Cardiac fibroblast (primary cell): ENCODE measurements at regions not wholly inside any gene's neighbourhood (a gene's known extent, or its start where the extent isn't known, plus 50 kb on each side); places are given as distances from the start of the nearest gene placed in this dataset.

ENCODE experiments used
- DNase-seq, 2 donors: peaks; one replicate each; pipeline versions ENCODE4 v3.0.0 to v3.0.0-alpha.2; 2010; ENCODE audit warnings: low read depth in 2 of 2
- H3K4me3 ChIP-seq, 2 donors: replicated peaks in 1 of 2; 1 replicate in 1 of 2; 2 replicates in 1 of 2; pipeline ENCODE4 v1.5.1; 2011; ENCODE audit warnings: low read depth in 2 of 2, low read length in 2 of 2, mild to moderate bottlenecking in 2 of 2, moderate library complexity in 1 of 2
- TF ChIP-seq, protein P1 (sequence below): IDR thresholded peaks from one replicate; pipeline ENCODE4 v1.5.1; 2011; ENCODE audit warnings: low read depth, mild to moderate bottlenecking, low read length, inconsistent platforms

DNA sequence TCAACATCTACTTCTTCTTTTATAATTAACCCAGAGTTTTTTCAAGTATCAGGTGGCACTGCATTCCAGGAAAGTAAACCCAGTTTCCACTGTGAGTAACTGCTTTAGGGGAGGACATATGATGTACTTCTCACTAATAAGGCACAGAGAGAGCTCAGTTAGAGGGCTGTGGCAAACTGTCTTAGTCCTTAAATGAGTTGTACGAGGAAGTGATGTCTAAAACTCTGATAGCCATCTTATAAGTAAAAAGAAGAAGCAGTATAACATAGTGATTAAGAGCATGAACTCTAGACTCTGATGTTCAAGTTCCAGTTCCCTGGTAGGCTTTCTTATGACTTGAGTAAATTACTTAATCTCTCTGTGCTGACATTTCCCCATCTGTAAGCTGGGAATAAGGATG, 58.7 kb upstream of the PTGS2 start:
- H3K4me3 ChIP-seq, result no peak overlapping the region
- TF ChIP-seq, protein P1, sequence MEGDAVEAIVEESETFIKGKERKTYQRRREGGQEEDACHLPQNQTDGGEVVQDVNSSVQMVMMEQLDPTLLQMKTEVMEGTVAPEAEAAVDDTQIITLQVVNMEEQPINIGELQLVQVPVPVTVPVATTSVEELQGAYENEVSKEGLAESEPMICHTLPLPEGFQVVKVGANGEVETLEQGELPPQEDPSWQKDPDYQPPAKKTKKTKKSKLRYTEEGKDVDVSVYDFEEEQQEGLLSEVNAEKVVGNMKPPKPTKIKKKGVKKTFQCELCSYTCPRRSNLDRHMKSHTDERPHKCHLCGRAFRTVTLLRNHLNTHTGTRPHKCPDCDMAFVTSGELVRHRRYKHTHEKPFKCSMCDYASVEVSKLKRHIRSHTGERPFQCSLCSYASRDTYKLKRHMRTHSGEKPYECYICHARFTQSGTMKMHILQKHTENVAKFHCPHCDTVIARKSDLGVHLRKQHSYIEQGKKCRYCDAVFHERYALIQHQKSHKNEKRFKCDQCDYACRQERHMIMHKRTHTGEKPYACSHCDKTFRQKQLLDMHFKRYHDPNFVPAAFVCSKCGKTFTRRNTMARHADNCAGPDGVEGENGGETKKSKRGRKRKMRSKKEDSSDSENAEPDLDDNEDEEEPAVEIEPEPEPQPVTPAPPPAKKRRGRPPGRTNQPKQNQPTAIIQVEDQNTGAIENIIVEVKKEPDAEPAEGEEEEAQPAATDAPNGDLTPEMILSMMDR, result no peak
- no peak for DNase-seq

DNA sequence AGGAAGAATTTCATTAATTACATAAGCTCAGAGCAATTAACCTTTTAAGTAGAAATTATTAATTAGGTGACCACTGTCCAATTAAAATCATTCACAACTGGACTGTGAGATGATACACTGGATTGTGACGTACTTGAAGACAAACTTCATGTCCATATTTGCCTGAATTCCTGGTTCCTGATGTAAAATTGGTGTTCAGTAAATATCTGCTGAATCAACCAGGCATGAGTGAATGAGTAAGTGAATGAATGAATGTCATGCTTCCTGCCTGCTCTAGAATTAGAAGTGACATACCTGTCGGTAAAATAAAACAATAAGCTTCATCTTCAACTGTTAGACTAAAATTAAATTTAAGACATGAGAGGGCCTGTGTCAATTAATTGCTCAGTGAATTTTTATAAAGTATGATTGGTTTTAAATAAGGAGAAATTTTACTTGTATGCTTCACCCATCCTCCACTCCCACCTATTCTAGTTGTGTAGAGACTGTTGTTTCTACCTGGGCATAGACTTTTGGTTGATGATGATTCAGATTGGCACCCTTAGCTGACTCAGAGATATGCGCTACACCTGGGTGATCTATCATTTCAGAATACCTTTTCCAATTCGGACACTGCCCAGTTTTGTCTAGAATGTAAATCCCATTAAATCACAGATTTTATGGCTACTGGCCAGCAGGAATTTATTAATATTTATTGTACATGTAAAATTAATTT, 56.9 kb upstream of the PTGS2 start:
- TF ChIP-seq, protein P1, result no peak
- no peak overlapping the region for H3K4me3 ChIP-seq
- no peak for DNase-seq

DNA sequence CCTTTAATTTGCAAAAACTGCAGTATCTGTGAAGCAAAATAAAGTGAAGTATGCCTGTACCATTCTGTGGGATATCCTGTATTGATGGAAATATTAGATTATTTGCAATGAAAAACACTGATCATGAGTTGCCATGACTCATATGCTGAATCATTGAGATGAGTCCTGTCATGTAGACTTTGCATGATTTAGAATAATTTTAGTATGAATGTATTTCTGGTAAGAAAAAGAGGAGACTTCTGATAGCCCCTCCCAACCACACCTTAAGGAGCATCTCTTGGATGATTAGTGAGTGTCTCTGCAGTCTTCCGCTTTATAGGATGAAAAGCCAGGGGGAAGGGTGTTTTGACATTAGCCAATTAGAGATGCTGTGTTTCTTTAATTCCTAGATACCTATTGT, 55.2 kb upstream of the PTGS2 start:
- TF ChIP-seq, protein P1, result no peak
- H3K4me3 ChIP-seq, result no peak overlapping the region
- peak in 1 of 2 donors; percentile 43 for DNase-seq

DNA sequence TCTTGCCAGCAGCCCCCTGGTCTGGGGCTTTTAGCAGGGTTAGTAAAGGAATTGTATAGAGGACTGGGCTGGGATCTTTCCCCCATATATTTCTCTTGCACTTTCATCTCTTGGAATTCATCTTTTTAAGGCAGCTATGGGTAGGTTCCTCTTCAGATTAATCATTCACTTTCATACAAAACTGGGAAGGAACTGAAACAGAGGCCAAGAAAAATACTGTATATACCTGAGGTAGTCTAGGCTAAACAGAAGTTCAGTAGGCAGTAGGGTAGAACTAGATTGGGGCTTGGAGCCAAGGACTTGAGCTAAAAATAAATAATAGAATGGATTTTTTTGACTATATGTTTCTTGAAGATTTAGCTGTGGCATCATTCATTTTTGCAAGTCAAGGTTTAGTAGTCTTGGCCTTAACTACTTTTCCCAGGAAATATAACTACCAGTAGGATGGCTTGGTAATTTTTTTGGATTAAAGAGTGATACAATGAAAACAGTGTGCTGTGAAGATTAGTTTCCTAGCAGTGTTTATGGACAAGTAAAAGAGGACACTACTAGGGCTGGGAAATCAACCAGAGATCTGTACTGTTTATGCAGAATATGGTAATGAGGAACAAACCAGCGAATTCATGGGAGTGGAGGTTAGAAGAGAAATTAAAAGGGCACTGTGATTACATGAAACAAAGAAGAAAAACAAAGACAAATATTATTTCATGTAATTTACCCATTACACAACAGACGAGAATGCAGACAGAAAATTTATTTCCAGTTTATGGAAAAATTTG, 50.9 kb upstream of the PTGS2 start:
- DNase-seq, result no peak
- TF ChIP-seq, protein P1, result no peak
- H3K4me3 ChIP-seq, result no peak overlapping the region
